Fibroblast of lung (primary cell): ENCODE measurements at regions not wholly inside any gene's neighbourhood (a gene's known extent, or its start where the extent isn't known, plus 50 kb on each side); places are given as distances from the start of the nearest gene placed in this dataset.

Experiments used
- EZH2 ChIP-seq: IDR thresholded peaks from 2 replicates; pipeline ENCODE4 v1.5.1; 2012; ENCODE audit warnings: low read length, control low read depth, mild to moderate bottlenecking; ENCODE audit errors: missing control alignments
- TF ChIP-seq, protein P1 (sequence below), 2 donors: IDR thresholded peaks in 1 of 2; conservative IDR thresholded peaks in 1 of 2; 1 replicate in 1 of 2; 2 replicates in 1 of 2; pipeline ENCODE4 v1.5.1; 2011 to 2012; ENCODE audit warnings: low read length in 2 of 2, control low read depth in 1 of 2, inconsistent platforms in 1 of 2, low read depth in 1 of 2, mild to moderate bottlenecking in 1 of 2

DNA sequence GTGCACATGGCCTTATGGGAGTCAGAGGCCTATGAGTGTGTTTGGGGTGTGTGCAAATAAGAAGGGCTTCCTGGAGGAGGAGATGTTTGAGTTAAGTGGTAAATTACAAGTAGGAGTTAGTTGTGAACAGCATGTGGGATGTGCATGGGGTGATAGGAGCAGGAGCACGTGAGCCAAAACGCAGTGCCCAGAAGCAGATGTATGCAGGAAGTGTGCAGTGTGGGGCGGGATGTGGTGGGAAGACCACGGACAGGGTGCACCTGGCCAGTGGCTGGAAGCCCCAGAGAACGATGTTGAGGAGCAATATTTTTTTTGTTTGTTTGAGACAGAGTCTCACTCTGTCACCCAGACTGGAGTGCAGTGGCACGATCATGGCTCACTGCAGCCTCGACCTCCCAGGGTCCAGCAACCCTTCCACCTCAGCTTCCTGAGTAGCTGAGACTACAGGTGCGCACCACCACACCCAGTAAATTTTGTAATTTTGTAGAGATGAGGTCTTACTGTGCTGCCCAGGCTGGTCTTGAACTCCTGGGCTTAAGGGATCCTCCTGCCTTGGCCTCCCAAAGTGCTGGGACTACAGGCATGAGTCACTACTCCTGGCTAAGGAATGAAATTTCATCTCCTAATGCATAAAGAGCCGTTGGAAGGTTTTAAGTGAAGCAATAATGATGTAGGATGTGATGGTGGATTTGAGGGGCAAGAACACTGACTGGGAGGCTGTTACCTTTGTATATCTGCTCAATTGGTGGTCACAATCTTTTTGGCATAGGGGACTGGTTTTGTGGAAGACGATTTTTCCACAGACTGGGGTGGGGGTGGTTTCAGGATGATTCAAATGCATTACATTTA, 78.4 kb downstream of the LYZL2 start:
- TF ChIP-seq, protein P1, sequence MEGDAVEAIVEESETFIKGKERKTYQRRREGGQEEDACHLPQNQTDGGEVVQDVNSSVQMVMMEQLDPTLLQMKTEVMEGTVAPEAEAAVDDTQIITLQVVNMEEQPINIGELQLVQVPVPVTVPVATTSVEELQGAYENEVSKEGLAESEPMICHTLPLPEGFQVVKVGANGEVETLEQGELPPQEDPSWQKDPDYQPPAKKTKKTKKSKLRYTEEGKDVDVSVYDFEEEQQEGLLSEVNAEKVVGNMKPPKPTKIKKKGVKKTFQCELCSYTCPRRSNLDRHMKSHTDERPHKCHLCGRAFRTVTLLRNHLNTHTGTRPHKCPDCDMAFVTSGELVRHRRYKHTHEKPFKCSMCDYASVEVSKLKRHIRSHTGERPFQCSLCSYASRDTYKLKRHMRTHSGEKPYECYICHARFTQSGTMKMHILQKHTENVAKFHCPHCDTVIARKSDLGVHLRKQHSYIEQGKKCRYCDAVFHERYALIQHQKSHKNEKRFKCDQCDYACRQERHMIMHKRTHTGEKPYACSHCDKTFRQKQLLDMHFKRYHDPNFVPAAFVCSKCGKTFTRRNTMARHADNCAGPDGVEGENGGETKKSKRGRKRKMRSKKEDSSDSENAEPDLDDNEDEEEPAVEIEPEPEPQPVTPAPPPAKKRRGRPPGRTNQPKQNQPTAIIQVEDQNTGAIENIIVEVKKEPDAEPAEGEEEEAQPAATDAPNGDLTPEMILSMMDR (conservative IDR thresholded peaks at IDR 0.05 in 1 of 2, IDR thresholded peaks at IDR 0.05 in 1 of 2; ENCODE audit: low read depth in 1 of 2, low read length in 2 of 2): no peak
- no peak for TF ChIP-seq EZH2
